GM21529 (cell line): ENCODE measurements at regions not wholly inside any gene's neighbourhood (a gene's known extent, or its start where the extent isn't known, plus 50 kb on each side); places are given as distances from the start of the nearest gene placed in this dataset.
"Not testable (repeated sequence)": the region's sequence is repeated elsewhere in the genome, so short reads cannot be mapped to it uniquely, and the experiment has no call there.

Source experiments
- ATAC-seq: cut with Tn5 transposase; IDR thresholded peaks from one replicate; pipeline ENCODE4 v1.9.1; 2021; ENCODE audit not compliant: unreplicated experiment

GRCh38 chr10:53223851-53224250 lies 451.3 kb upstream of the MBL2 start:
- ATAC-seq, result no peak

- no peak for ATAC-seq
These were observed 450.2 kb upstream of the MBL2 start for GRCh38 chr10:53222806-53223205.

- no peak for ATAC-seq
These were observed 437.5 kb upstream of the MBL2 start for GRCh38 chr10:53209944-53210611.

GRCh38 chr10:53183733-53184132 lies 411.1 kb upstream of the MBL2 start:
- no peak for ATAC-seq

- ATAC-seq, result no peak
These were observed 404.9 kb upstream of the MBL2 start for GRCh38 chr10:53177468-53177867.

GRCh38 chr10:53166325-53166724 lies 393.7 kb upstream of the MBL2 start:
- no peak for ATAC-seq

GRCh38 chr10:53162856-53163255 lies 390.3 kb upstream of the MBL2 start:
- no peak for ATAC-seq

- ATAC-seq, result no peak
These were observed 388.6 kb upstream of the MBL2 start for GRCh38 chr10:53161231-53161630.

- ATAC-seq, result not testable (repeated sequence)
These were observed 383.1 kb upstream of the MBL2 start for GRCh38 chr10:53155674-53156073.

- ATAC-seq, result no peak
These were observed 381.2 kb upstream of the MBL2 start for GRCh38 chr10:53153831-53154230.

- ATAC-seq, result no peak
These were observed 367.9 kb upstream of the MBL2 start for GRCh38 chr10:53140506-53140905.

GRCh38 chr10:53135897-53136253 lies 363.3 kb upstream of the MBL2 start:
- no peak for ATAC-seq

- no peak for ATAC-seq
These were observed 362.8 kb upstream of the MBL2 start for GRCh38 chr10:53135213-53135896.

GRCh38 chr10:53134050-53134449 lies 361.5 kb upstream of the MBL2 start:
- no peak for ATAC-seq

- no peak for ATAC-seq
These were observed 357.8 kb upstream of the MBL2 start for GRCh38 chr10:53130337-53130736.

- no peak for ATAC-seq
These were observed 355.1 kb upstream of the MBL2 start for GRCh38 chr10:53127686-53128085.

GRCh38 chr10:53123311-53123710 lies 350.7 kb upstream of the MBL2 start:
- no peak for ATAC-seq

GRCh38 chr10:53122281-53122680 lies 349.7 kb upstream of the MBL2 start:
- ATAC-seq, result no peak

GRCh38 chr10:53115660-53116059 lies 343.1 kb upstream of the MBL2 start:
- ATAC-seq, result no peak

GRCh38 chr10:53111529-53111928 lies 338.9 kb upstream of the MBL2 start:
- ATAC-seq, result no peak

- ATAC-seq, result no peak
These were observed 336.7 kb upstream of the MBL2 start for GRCh38 chr10:53109320-53109719.

- ATAC-seq, result no peak
These were observed 335.8 kb upstream of the MBL2 start for GRCh38 chr10:53108317-53108934.
